Aorta (tissue), 5 donors: ENCODE measurements at regions not wholly inside any gene's neighbourhood (a gene's known extent, or its start where the extent isn't known, plus 50 kb on each side); places are given as distances from the start of the nearest gene placed in this dataset.

Experiments used
- ATAC-seq: fragments of 200-7000 bp; cut with Tn5 transposase; one replicate; pipeline ENCODE4 v1.9.1; 2022; ENCODE audit warnings: moderate library complexity; ENCODE audit not compliant: low FRiP score
- DNase-seq, 2 donors: peaks; one replicate each; pipeline ENCODE4 v3.0.0-alpha.2; 2020
- H3K27ac ChIP-seq, 2 donors: one replicate each; pipeline ENCODE4 v1.5.1; 2013; ENCODE audit warnings: low read length in 2 of 2, mild to moderate bottlenecking in 2 of 2, moderate library complexity in 2 of 2, control low read depth in 1 of 2, inconsistent platforms in 1 of 2, low read depth in 1 of 2
- H3K27me3 ChIP-seq, 2 donors: one replicate each; pipeline ENCODE4 v1.6.1; 2013; ENCODE audit warnings: control low read depth in 1 of 2, low read length in 1 of 2, mild to moderate bottlenecking in 1 of 2, moderate library complexity in 1 of 2; ENCODE audit not compliant: insufficient read depth in 2 of 2, control insufficient read depth in 1 of 2
- H3K36me3 ChIP-seq, 2 donors: one replicate each; pipeline ENCODE4 v1.6.1; 2013; ENCODE audit warnings: control low read depth in 1 of 2, low read length in 1 of 2, mild to moderate bottlenecking in 1 of 2; ENCODE audit not compliant: insufficient read depth in 2 of 2, control insufficient read depth in 1 of 2
- H3K4me1 ChIP-seq, 2 donors: one replicate each; pipeline ENCODE4 v1.6.1; 2013; ENCODE audit warnings: low read length in 2 of 2, control low read depth in 1 of 2, mild to moderate bottlenecking in 1 of 2, moderate library complexity in 1 of 2; ENCODE audit not compliant: insufficient read depth in 2 of 2, control insufficient read depth in 1 of 2
- H3K4me3 ChIP-seq, 2 donors: one replicate each; pipeline ENCODE4 v1.5.1; 2013; ENCODE audit warnings: low read length in 2 of 2, control low read depth in 1 of 2, mild to moderate bottlenecking in 1 of 2
- H3K9me3 ChIP-seq: one replicate; pipeline ENCODE4 v1.6.1; 2013; ENCODE audit warnings: mild to moderate bottlenecking, low read length; ENCODE audit not compliant: control insufficient read depth
- WGBS, 2 donors: extraction: QIAGEN DNeasy Blood & Tissue Kit; methylation state at CpG; one replicate each; pipeline ENCODE4 v1.1.7; 2013; 5-methylcytosine and 5-hydroxymethylcytosine counted together
- intact Hi-C, 2 donors: fragments of 100-400 bp; cut with DNase I; formaldehyde crosslinking; loops; one replicate each; pipeline versions ENCODE4 v1.14.2 to v1.15.0; 2022
- donor health status: healthy with polysubstance abuse.
- donor health status: Bipolar disorder and iron deficiency.
- donor health status: DM: no; HTN: no; CAD: no.
- donor health status: DM: no; HTN: no; CAD: no.
- donor health status: DM: yes; HTN: yes; CAD: no.

DNA sequence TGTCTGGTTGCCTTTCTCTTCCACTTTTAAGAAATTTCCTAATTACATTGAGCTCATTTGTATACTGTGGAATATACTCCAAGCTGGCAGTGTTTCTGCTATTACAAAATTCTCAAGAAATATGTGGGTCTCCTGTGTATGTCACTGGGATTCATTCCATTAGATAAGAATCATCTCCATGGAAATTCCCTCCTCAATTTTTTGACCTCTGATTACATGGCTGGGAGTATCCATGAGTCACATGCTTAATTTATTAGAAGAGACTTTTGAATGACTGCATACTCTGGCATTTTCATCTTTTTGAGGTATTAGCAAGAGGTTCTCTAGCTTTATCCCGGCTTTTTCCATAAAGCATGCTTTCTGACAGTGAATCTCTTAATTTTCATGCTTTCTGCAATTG lies 665.5 kb upstream of the CNTNAP5 start:
- 74 to 82% methylated on average over 1 of the region's 1 CpG for WGBS, 2 donors
- DNase-seq (no peak), ATAC-seq (no peak)
- Histone ChIP-seq H3K9me3 (no peaks in the 10 kb centered on the region), H3K36me3 (no peaks in the 10 kb centered on the region), H3K4me1 (no peaks in the 10 kb centered on the region), H3K27ac (no peak overlapping the region), H3K27me3 (no peaks in the 10 kb centered on the region), H3K4me3 (no peak overlapping the region)
- intact Hi-C loops, result no loop called here

DNA sequence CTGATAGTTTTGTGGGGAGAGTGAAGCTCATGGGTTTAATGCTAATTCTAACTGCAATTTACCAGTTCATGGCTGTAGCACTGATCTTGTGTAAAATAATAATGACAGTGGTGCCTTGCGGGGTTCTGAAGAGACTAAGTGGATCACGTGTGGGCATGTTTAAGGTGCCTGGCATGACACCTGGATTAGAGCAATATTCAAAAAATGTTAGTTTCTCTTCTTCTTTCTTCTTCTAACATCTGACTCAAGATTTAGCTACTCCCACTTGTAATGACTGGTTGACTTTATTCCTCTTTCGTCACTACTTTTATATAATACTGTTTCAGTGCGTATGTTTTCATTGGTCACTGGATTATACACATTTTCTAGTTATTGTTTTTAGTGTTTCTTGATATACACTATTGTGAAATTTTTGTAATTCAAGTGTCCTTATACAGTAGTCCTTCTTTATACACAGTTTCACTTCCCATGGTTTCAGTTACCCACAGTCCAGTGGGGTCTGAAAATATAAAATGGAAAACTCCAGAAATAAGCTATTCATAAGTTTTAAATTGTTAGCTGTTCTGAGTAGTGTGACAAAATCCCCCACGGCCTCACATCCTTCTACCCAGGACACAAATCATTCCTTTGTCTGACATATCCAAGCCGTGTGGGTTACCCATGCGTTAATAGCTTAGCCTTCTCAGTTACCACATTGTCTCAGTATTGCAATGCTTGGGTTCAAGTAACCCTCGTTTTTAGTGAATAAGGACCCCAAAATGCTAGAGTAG lies 662.2 kb upstream of the CNTNAP5 start:
- H3K36me3 ChIP-seq, result no peaks in the 10 kb centered on the region
- no peak for DNase-seq
- no peak overlapping the region for H3K27ac ChIP-seq
- no peaks in the 10 kb centered on the region for H3K4me1 ChIP-seq
- H3K9me3 ChIP-seq, result no peaks in the 10 kb centered on the region
- ATAC-seq, result no peak
- 56 to 59% methylated on average over 8 of the region's 8 CpGs for WGBS, 2 donors
- intact Hi-C loops, result no loop called here
- no peak overlapping the region for H3K4me3 ChIP-seq
- H3K27me3 ChIP-seq, result peaks cover 0 to 1% of the 10 kb centered on the region in 2 donors

GRCh38 chr2:123363826-123364225 lies 661.3 kb upstream of the CNTNAP5 start:
- Histone ChIP-seq H3K9me3 (no peaks in the 10 kb centered on the region), H3K36me3 (no peaks in the 10 kb centered on the region), H3K4me1 (no peaks in the 10 kb centered on the region), H3K27me3 (peaks cover 0 to 1% of the 10 kb centered on the region in 2 donors), H3K4me3 (no peak overlapping the region), H3K27ac (no peak overlapping the region)
- WGBS, 2 donors, result 64% methylated on average over 2 of the region's 2 CpGs
- ATAC-seq (no peak), DNase-seq (no peak)
- intact Hi-C loops, result no loop called here

GRCh38 chr2:123364243-123364896 lies 660.7 kb upstream of the CNTNAP5 start:
- ATAC-seq (no peak), DNase-seq (no peak)
- Histone ChIP-seq H3K36me3 (no peaks in the 10 kb centered on the region), H3K9me3 (no peaks in the 10 kb centered on the region), H3K4me1 (no peaks in the 10 kb centered on the region), H3K27me3 (peaks cover 0 to 1% of the 10 kb centered on the region in 2 donors), H3K4me3 (no peak overlapping the region), H3K27ac (no peak overlapping the region)
- intact Hi-C loops, result no loop called here
- WGBS, 2 donors, result 34 to 48% methylated on average over 3 of the region's 3 CpGs

GRCh38 chr2:123366239-123366837 lies 658.7 kb upstream of the CNTNAP5 start:
- intact Hi-C loops, result no loop called here
- no peak for ATAC-seq
- 22 to 33% methylated on average over 1 of the region's 1 CpG for WGBS, 2 donors
- no peaks in the 10 kb centered on the region for H3K4me1 ChIP-seq
- no peaks in the 10 kb centered on the region for H3K36me3 ChIP-seq
- H3K27ac ChIP-seq, result no peak overlapping the region
- H3K9me3 ChIP-seq, result no peaks in the 10 kb centered on the region
- peaks cover 0 to 1% of the 10 kb centered on the region in 2 donors for H3K27me3 ChIP-seq
- DNase-seq, result no peak
- H3K4me3 ChIP-seq, result no peak overlapping the region

DNA sequence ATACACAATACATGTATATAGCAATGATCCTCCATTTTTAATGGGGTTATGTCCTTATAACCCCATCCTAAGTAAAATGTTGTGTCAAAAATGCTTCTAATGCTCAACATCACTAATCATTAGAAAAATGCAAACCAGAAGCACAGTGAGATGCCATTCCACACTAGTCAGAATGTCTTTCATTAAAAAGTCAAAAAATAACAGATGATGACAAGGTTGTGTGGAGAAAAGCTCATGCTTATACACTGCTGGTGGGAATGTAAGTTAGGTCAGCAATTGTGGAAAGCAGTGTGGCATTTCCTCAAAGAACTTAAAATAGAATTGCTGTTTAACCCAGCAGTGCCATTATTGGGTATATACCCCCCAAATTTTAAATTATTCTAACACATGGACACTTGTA lies 654.9 kb upstream of the CNTNAP5 start:
- intact Hi-C loops, result no loop called here
- H3K36me3 ChIP-seq, result no peaks in the 10 kb centered on the region
- ATAC-seq, result no peak
- H3K4me1 ChIP-seq, result no peaks in the 10 kb centered on the region
- H3K27ac ChIP-seq, result no peak overlapping the region
- H3K4me3 ChIP-seq, result no peak overlapping the region
- DNase-seq, result no peak
- no peaks in the 10 kb centered on the region for H3K9me3 ChIP-seq
- H3K27me3 ChIP-seq, result peaks cover 0 to 1% of the 10 kb centered on the region in 2 donors

DNA sequence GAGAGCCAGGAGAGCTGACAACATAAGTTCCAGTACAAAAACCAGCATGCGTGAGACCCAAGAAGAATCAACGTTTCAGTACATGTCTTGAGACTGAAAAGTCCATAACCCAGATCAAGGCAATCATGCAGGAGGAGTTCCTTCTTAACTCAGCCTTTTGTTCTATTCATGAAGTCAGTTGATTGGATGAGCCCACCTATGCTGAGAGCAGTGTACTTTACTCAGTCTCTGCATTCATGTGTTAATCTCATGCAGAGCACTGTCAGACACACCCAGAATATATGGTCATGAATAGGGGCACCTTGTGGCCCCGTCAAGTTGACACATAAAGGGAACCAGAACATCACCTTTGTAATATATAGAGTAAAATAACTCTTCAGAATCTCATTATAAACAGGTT lies 653.6 kb upstream of the CNTNAP5 start:
- ATAC-seq (no peak), DNase-seq (no peak)
- Histone ChIP-seq H3K4me1 (no peaks in the 10 kb centered on the region), H3K27ac (no peak overlapping the region), H3K36me3 (no peaks in the 10 kb centered on the region), H3K27me3 (no peaks in the 10 kb centered on the region), H3K4me3 (no peak overlapping the region), H3K9me3 (no peaks in the 10 kb centered on the region)
- WGBS, 2 donors, result 84 to 85% methylated on average over 3 of the region's 3 CpGs
- intact Hi-C loops, result no loop called here

- H3K4me3 ChIP-seq, result no peak overlapping the region
- no peak for ATAC-seq
- H3K27ac ChIP-seq, result no peak overlapping the region
- intact Hi-C loops, result no loop called here
- no peaks in the 10 kb centered on the region for H3K4me1 ChIP-seq
- no peaks in the 10 kb centered on the region for H3K27me3 ChIP-seq
- no peak for DNase-seq
- H3K36me3 ChIP-seq, result no peaks in the 10 kb centered on the region
- 6 to 13% methylated on average over 8 of the region's 8 CpGs for WGBS, 2 donors
- H3K9me3 ChIP-seq, result no peaks in the 10 kb centered on the region
Measured at GRCh38 chr2:123380370-123380935, 644.6 kb upstream of the CNTNAP5 start.
